AG08396 (cell line): ENCODE measurements at regions not wholly inside any gene's neighbourhood (a gene's known extent, or its start where the extent isn't known, plus 50 kb on each side); places are given as distances from the start of the nearest gene placed in this dataset.
"Not testable (repeated sequence)": the region's sequence is repeated elsewhere in the genome, so short reads cannot be mapped to it uniquely, and the experiment has no call there.

Experiments used
- DNase-seq: peaks from one replicate; pipeline ENCODE4 v3.0.0; 2012; ENCODE audit warnings: low spot score, mixed read lengths

DNA sequence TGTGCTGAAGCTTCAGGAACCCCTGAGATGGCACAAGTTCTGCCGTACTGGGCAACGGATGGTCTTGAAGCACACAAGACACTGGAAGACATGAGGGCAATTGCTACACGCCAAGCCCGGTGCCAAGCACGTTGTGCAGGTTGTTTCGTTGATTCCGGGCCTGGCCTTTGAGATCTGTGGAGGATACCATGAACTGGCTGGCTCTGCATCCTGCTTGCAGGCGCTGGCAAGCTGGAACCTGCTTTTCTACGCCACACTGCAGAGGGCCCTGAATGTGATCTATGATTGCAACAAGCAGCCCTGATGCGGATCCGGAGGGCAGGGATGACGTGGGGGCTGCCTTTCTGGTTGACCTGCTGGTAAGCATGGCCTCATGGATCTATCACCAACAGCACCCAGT lies 262.5 kb upstream of the ATP10A start:
- DNase-seq, result no peak

DNA sequence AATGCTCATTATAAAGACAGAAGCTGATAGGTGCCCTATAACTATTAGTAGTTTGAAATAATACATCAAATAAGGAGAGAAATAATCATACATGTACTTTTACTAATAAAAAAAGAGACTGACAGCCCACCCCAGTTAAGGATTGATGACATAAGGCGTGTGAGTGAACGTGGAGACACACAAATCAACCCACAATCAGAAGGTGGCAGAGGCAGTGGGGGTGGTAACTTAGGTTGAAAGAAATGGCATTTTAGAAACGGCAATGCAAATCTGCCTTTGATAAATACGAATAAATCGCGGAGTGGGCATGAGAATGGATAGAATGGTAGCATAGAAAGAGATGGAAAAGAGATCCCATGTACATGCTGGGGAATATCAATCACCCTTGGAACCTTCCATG lies 256.2 kb upstream of the ATP10A start:
- DNase-seq, result no peak

DNA sequence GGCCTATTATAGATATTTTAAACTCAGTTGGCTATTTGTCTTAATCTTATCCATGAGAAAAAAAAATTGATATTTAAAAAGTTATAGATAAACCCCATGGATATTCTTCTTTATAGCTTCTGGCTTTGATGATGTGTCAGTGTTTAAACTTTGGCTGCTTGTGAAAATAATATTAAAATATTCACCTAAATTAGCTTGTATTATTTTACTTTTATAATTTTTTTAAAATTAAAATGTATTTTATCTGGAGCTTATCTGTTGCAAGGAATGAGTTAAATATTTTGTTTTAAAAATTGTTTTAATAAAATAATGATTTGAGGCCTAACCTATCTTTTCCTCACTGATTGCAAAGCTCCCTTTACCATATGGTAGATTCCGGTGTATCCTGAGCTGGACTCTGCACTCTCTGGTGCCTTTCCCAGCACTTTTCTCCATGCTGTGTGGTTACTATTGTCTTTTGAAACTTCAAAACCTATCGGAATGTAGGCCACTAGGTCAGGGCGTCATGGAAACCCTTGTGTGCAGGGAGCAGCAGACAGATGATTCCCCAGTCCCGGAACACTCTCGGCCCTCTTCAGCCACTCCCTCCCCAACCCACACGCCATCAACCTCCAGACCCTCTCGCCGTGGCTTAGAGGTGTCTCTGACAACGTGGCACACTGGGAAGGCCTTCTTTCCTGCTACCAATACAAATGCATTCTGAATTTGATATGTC lies 252.3 kb upstream of the ATP10A start:
- DNase-seq, result no peak

DNA sequence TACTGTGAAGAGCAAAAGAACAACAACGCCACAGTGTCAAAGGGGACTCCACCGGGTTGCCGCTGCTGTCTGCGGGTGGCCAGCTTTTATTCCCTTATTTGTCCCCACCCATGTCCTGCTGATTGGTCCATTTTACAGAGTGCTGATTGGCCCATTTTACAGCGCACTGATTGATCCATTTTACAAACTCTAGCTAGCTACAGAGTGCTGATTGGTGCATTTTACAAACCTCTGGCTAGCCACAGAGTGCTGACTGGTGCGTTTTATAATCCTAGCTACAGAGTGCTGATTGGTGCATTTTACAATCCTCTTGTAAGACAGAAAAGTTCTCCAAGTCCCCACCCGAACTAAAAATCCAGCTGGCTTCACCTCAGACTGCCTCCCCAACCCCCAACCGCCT lies 251.0 kb upstream of the ATP10A start:
- not testable (repeated sequence) for DNase-seq

DNA sequence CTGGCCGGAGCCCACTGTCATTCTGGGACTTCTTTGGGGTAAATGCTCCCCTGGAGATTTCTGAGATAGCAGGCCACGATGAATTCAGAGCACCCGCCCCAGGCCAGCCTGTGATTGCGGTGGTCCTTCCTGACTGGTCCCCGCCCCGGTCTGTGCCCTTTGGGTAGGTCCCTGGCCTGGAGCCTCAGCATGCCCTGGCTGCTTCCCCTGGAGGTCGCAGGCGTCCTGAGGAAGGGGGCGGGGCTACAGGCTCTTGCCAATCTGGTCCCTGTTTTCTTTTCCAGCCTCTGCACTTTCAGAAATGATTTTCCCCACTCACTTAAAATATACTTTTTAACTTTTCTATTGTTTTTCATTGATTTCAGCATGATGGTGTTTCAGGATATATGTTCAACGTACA lies 250.2 kb upstream of the ATP10A start:
- no peak for DNase-seq

DNA sequence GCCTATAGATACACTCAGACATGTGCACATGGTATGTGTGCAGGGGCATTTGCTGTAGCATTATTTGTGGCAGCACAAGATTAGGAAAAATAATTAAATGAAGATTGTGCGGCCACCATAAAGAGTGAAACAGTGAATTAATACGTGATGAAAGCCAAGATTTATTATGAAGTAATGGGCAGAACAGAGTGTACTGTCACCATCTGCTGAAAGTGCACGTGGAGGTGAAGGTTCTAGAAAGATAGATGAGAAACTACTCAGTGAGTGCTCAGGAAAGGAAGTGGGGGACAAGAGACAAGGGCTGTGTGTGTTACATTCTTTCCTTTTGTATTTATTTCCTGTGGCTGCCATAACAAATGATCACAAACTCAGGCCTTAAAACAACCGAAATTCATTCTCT lies 246.1 kb upstream of the ATP10A start:
- no peak for DNase-seq

DNA sequence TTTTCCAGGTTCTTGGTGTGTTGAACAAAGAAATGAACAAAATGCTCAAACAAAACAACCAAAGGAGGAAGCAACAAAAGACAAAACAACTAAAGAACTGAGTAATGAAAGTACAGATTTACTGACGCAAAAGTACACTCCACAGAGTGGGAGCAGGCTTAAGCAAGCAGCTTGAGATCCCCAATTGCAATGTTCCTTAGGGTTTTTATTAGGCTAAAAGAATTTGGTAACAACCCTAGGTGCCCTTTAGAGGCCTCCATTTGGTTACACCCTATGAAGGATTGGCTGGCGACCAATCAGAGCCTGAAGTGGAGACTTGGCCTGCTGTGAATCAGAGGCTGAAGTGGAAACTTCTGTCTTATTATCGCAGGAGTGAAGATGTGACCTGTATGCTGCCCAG lies 243.4 kb upstream of the ATP10A start:
- DNase-seq, result no peak

DNA sequence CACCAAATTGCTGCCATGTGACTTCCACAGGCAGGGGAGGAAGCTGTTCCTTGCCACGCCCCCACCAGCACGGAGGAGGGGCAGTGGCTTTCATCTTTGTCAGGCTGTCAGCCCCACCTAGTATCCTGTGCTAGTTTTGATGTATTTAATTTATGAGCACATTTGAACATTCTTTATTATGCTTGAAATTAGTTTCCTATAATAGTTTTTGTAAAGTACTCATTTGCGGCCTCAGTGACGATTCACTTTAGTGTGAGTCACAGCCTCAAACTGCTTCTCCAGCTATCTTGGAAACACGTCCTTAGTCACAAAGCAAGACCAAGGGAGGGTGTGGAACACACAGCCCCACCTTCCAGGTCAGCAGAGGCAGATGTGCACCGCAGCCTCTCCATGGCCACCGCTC lies 239.9 kb upstream of the ATP10A start:
- no peak for DNase-seq

DNA sequence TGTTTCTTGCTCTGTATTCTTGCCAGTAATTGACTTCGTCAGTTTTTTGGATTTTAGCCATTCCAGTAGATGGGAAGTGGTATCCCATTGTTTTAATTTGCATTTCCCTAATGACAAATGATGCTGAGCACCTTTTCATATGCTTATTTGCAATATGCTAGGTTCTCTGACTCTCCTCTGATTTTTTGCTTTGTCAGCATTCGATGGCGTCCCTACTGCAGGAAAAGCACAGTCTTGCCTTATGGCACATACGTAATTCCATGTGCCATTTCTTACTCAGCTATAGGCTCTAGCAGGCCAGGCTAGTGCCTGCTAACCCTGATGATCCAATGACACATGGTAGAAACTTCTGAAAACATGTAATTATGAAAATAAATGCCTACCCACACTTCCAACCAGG lies 239.2 kb upstream of the ATP10A start:
- DNase-seq, result no peak

DNA sequence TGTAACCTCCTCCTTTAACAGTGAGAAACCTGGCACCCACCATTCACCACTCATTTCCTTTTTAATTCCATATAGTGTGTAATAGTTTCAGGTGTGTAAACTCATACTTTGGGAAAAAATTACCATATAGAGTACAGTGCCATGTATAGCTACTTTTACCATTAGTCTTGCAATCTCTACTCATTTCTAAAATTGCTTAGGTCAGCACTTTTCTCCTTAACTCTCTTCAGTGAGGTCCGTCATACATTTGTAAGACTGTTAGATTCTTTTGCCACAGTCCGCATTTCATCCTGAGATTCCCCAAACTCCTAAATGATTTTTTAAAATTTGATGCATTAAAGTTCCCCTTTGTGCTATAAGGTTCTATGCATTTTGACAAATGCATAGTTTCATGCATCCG lies 238.3 kb upstream of the ATP10A start:
- no peak for DNase-seq

DNA sequence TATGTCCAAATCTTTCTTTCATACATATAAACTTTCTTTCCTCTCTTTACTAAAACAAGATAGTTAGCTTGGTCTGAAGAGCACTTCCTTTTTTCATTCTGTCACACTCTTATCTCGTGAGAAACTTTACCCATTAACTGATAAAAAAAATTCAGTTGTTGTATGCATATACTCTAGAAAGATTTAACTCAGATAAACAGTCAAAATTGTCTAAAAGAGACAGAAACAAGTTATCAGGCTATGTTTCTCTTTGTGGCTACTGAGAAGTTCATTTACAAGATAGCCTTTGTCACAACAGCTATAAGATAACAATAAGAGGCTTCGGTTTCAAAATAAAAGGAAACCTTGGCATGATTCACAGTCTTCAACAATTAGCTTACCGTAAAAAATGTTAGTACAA lies 235.7 kb upstream of the ATP10A start:
- DNase-seq, result no peak

DNA sequence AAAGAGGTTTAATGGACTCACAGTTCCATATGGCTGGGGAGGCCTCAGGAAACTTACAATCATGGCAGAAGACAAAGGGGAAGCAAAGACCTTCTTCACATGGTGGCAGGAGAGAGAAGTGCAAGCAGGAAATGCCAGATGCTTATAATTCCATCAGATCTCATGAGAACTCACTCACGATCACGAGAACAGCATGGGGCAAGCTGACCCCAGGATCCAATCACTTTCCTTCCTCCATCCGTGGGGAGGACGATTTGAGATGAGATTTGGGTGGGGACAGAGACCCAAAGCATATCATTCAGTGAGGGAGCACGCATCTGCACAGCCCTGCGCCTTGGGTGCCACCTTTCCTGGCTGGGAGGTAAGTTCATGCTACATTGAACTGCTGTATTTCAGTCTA lies 234.1 kb upstream of the ATP10A start:
- no peak for DNase-seq

DNA sequence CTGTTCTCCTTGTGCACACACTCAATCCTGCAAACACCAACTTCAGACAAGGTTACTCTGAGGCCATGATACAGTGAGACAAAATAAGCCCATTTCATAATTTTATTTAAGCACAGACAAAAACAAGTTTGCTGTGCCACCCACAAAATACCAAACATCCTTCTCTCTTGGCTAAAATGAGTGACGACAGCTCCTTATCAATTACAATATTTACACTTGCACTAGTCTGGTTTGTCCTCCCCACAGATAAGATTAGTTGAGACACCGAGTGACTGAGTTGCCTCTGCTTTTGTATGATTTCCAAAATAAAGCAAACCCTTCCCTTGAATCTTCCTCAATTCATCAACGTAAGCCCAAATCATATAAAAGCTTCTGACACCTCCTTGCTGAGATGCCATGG lies 233.5 kb upstream of the ATP10A start:
- no peak for DNase-seq

DNA sequence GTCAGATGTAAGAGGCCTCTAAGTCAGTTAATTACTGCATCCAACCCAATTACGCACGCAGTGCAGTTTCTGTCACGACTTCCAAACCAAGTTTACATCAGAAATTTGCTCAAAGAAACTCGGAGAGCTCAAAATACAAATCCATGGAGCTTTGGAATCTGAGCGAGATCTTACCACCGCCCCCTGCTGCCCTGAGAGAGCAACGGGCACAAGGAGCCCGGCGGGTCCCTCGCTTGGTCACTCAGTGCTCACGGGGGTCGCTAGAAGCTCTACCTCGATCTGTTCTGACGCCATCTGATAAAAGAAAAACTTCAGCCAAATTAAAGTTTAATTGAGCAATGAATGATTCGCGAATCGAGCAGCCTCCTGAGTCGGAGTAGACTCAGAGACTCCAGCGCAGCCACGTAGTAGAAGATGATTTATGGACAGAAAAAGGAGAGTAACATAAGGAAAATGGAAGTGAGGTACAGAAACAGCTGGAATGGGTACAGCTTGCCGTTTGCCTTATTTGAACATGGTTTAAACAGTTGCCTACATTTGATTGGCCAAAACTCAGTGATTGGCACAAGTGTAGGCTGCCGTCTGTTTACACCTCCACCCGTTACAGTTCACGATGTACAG lies 232.7 kb upstream of the ATP10A start:
- DNase-seq, result no peak

DNA sequence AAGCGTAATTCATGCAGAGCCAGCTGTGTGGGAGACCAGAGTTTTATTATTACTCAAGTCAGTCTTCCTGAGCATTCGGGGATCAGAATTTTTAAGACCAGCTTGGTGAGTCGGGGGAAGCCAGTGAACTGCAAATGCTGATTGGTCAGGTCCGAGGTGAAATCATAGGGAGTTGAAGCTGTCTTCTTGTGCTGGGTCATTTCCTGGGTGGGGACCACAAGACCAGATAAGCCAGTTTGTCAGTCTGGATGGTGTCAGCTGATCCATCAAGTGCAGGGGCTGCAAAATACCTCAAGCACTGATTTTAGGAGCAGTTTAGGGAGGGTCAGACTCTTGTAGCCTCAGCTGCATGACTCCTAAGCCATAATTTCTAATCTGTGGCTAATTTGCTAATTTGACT lies 228.1 kb upstream of the ATP10A start:
- no peak for DNase-seq

DNA sequence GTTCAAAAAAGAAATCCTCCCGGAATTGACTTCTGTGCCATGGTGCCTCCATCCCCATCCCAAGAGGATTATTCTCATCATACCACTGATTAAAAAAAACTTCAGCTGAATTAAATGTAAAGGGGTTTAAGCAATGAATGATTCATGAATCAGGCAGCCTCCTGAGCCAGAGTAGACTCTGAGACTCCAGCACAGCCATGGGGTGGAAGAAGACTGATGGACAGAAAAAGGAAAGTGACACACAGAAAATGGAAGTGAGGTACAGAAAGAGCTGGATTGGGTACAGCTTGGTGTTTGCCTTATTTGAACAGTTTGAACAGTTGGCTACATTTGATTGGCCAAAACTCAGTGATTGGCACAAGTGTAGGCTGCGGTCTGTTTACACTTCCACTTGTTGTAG lies 224.8 kb upstream of the ATP10A start:
- no peak for DNase-seq

DNA sequence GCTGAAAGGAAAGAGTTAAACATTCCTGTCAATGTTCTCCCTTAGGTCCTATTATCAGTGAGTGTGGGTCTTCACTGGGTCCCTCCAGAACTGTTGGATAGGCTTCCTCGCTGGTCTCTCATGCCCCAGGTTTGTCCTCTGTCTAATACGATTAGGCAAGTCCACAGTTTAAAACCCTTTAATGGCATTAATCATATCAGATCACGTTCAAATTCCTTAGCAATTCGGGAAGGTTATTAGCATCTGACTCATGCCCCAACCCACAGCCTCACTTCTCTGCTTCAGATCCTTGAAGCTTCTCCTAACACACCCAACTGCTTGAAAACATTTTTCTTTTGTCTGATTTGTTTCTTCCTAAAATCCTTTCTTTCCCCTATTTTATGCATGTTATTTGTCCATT lies 224.3 kb upstream of the ATP10A start:
- peak; percentile 30 for DNase-seq

DNA sequence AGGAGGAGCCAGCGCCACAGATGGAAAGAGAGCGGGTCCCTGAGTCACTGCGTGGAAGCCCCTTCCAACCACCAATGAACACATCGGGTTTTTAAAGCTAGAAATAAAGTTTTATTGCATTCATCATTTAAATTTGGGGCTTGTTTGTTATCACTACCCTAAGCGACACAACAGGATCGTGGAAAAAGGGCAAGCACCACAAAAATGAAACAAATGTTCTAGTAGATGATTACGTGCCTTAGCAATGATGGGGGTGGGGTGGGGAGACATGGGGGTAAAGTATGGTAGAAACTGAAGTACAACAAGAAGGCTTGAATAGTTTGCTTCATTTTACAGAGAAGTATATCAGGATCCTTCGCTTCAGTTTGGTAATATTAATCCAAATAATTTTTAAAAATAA lies 221.6 kb upstream of the ATP10A start:
- DNase-seq, result no peak

DNA sequence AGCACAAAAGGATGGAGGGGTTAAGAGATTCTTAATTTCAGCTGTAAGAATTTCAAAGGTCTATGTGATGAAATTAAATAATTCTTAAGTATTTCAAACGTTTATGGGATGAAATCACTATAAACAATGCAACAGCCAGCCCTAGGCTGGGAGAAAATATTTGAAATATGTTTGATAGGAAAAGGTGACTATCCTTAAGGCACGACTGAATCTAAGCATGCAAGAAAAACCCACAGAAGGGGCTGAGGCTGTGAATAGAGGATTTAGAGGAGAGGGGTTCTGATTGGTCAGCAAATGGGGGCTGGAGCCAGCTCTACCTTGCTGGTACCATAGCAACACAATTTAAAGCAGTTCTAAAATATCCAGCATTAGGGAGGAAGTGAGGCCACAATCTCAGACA lies 220.8 kb upstream of the ATP10A start:
- DNase-seq, result peak; percentile 43

DNA sequence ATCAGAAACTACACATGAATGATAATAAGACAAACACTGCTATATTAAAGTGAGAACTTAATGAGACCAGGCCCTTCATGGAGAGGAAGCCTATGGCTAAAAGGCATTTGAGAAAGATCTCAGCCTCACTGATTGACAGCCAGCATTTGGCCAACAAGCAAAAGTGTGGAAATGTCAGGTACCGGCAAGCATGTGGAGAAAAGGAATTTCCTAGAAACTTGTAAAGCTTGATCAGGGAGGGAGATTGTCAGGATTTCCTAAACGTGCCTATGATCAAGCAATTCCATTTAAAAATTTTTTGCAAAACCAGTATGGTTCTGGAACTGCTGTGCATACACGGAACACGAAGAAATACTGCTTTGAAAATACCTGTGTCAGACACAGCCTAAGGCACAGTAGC lies 220.3 kb upstream of the ATP10A start:
- DNase-seq, result no peak

DNA sequence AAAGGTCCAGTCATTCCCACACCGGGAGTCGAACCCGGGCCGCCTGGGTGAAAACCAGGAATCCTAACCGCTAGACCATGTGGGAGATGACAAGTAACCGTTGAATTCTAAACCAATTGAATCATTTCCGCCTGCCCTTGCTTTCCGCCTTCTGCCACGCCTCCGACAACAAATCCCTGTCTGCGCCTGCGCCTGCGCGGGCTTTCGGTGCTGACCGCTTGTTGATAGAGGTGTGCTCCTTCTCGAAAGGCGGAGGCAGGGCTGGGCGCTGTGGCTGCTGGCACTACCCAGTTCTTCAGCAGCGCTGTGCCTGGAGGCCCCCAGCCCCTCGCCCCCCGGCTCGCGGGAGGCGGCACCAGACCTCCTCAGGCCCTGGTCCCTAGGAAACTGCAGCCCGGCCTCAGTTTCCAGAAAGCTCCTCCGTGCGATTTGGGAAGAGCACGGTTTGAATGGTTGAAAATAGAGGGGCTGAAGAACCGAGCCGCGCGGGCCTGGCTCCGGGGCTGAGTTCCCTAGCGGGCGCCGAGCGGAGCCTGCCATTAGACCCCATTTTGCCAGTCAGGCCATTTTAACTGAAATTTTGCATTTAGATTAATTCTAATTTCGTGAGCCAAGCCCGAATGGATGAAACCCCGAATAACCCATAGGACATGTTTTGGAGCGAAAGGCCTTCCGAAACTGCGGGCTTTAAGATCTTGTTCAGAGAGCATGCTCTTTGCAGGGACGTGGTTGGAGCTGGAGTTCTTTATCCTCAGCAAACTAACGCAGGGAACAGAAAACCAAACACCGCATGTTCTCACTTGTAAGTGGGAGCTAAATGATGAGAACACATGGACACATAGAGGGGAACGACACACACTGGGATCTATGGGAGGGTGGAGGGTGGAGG lies 219.3 kb upstream of the ATP10A start:
- peak; percentile 96 for DNase-seq

DNA sequence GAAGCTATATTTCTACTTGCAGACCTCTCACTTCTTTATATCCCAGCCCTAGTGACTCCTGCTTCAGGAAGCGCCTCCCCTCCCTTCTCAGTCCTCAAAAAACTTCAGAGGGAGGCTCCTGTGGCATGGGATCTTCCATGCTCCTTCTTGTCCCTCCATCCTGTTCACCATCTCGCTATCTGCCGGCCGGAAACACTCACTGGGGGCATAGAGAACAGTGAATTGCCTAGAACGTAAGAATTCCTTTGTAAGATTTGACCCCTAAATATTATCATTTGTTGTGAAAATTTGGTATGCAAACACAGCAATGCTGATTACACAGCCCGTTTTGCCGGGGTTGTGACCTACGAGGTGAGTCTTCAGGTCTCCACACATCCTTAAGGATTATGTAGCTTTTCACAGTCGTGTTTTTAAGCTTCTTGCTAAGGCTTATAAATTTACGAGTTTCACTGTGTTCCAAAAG lies 218.7 kb upstream of the ATP10A start:
- no peak for DNase-seq

DNA sequence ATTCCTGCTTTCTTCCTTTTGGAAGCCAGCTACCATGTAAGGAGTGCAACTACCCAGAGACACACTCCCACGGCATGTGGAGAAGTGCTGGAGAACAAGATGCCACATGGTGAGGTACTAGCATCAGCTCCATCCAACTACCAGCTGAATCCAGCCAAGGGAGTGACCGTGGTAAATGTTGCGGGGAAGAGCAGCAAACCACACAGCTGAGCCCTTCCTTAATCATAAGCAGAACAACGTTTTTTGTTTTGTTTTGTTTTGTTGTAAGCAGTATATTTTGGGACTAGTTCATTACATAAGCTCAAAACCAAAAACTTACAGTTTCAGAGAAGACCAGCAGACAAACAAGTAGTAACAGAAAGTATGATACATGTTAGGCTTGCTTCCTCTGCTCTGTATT lies 212.6 kb upstream of the ATP10A start:
- no peak for DNase-seq
